ENCODE measurements at regions not wholly inside any gene's neighbourhood (a gene's known extent, or its start where the extent isn't known, plus 50 kb on each side); places are given as distances from the start of the nearest gene placed in this dataset.

- no peaks in the 10 kb centered on the region for H3K4me1 ChIP-seq (ENCODE audit: control insufficient read depth, insufficient read depth, low read length)
- H3K9me3 Mint-ChIP-seq = peaks cover 14 to 17% of the 10 kb centered on the region in 2 donors
- H3K27me3 ChIP-seq (ENCODE audit: control insufficient read depth, insufficient read depth, low read length) = no peaks in the 10 kb centered on the region
- no peaks in the 10 kb centered on the region for H3K4me1 Mint-ChIP-seq
- intact Hi-C loops (cut with micrococcal nuclease) = no loop called here
- no peak overlapping the region for H3K27ac ChIP-seq (ENCODE audit: low read length)
- H3K27ac Mint-ChIP-seq = no peak overlapping the region
- DNase-seq (no peak), ATAC-seq (no peak)
- no peaks in the 10 kb centered on the region for H3K9me3 ChIP-seq (ENCODE audit: control insufficient read depth, insufficient read depth, low read length)
- H3K4me3 ChIP-seq (ENCODE audit: low read length) = no peak overlapping the region
- no peaks in the 10 kb centered on the region for H3K36me3 ChIP-seq (ENCODE audit: control insufficient read depth, insufficient read depth, low read length)
- no peaks in the 10 kb centered on the region for H3K36me3 Mint-ChIP-seq
- H3K27me3 Mint-ChIP-seq (ENCODE audit: low read depth in 2 of 2) = no peaks in the 10 kb centered on the region
- H3K4me3 Mint-ChIP-seq = no peak overlapping the region
- WGBS (ENCODE audit: insufficient coverage) = no CpG with 5 or more reads among the region's 3 CpGs
- no peak for TF ChIP-seq CTCF (IDR thresholded peaks at IDR 0.05)
Measured at GRCh38 chr14:41355866-41356265, 250.8 kb upstream of the LRFN5 start.

GRCh38 chr14:41350476-41350875 lies 256.2 kb upstream of the LRFN5 start:
- DNase-seq (no peak), ATAC-seq (no peak)
- no peaks in the 10 kb centered on the region for H3K4me1 ChIP-seq (ENCODE audit: control insufficient read depth, insufficient read depth, low read length)
- peaks cover 8% of the 10 kb centered on the region for H3K9me3 ChIP-seq (ENCODE audit: control insufficient read depth, insufficient read depth, low read length)
- H3K27ac ChIP-seq (ENCODE audit: low read length) = no peak overlapping the region
- 86% methylated on average over 7 of the region's 7 CpGs for WGBS (ENCODE audit: insufficient coverage)
- Mint-ChIP-seq H3K27me3 (ENCODE audit: low read depth in 2 of 2) (no peaks in the 10 kb centered on the region), H3K36me3 (no peaks in the 10 kb centered on the region), H3K4me3 (no peak overlapping the region), H3K4me1 (no peaks in the 10 kb centered on the region), H3K9me3 (peaks cover 4 to 5% of the 10 kb centered on the region in 2 donors), H3K27ac (no peak overlapping the region)
- no peaks in the 10 kb centered on the region for H3K27me3 ChIP-seq (ENCODE audit: control insufficient read depth, insufficient read depth, low read length)
- no peak overlapping the region for H3K4me3 ChIP-seq (ENCODE audit: low read length)
- intact Hi-C loops (cut with micrococcal nuclease) = no loop called here
- no peak for TF ChIP-seq CTCF (IDR thresholded peaks at IDR 0.05)
- no peaks in the 10 kb centered on the region for H3K36me3 ChIP-seq (ENCODE audit: control insufficient read depth, insufficient read depth, low read length)

GRCh38 chr14:41349289-41349910 lies 257.3 kb upstream of the LRFN5 start:
- Mint-ChIP-seq H3K4me3 (no peak overlapping the region), H3K4me1 (no peaks in the 10 kb centered on the region), H3K9me3 (peaks cover 2% of the 10 kb centered on the region in 2 donors), H3K27me3 (ENCODE audit: low read depth in 2 of 2) (no peaks in the 10 kb centered on the region), H3K27ac (no peak overlapping the region), H3K36me3 (no peaks in the 10 kb centered on the region)
- no peak for ATAC-seq
- intact Hi-C loops (cut with micrococcal nuclease) = no loop called here
- peaks cover 8% of the 10 kb centered on the region for H3K9me3 ChIP-seq (ENCODE audit: control insufficient read depth, insufficient read depth, low read length)
- no peak overlapping the region for H3K27ac ChIP-seq (ENCODE audit: low read length)
- H3K27me3 ChIP-seq (ENCODE audit: control insufficient read depth, insufficient read depth, low read length) = no peaks in the 10 kb centered on the region
- DNase-seq = no peak
- WGBS (ENCODE audit: insufficient coverage) = 85% methylated on average over 8 of the region's 8 CpGs
- no peak for TF ChIP-seq CTCF (IDR thresholded peaks at IDR 0.05)
- H3K4me3 ChIP-seq (ENCODE audit: low read length) = no peak overlapping the region
- H3K4me1 ChIP-seq (ENCODE audit: control insufficient read depth, insufficient read depth, low read length) = no peaks in the 10 kb centered on the region
- no peaks in the 10 kb centered on the region for H3K36me3 ChIP-seq (ENCODE audit: control insufficient read depth, insufficient read depth, low read length)

GRCh38 chr14:41343857-41344256 lies 262.8 kb upstream of the LRFN5 start:
- Histone ChIP-seq H3K4me1 (ENCODE audit: control insufficient read depth, insufficient read depth, low read length) (no peaks in the 10 kb centered on the region), H3K4me3 (ENCODE audit: low read length) (no peak overlapping the region), H3K36me3 (ENCODE audit: control insufficient read depth, insufficient read depth, low read length) (no peaks in the 10 kb centered on the region), H3K27me3 (ENCODE audit: control insufficient read depth, insufficient read depth, low read length) (no peaks in the 10 kb centered on the region), H3K27ac (ENCODE audit: low read length) (no peak overlapping the region), H3K9me3 (ENCODE audit: control insufficient read depth, insufficient read depth, low read length) (no peaks in the 10 kb centered on the region)
- H3K9me3 Mint-ChIP-seq = peaks cover 6 to 10% of the 10 kb centered on the region in 2 donors
- ATAC-seq (no peak), DNase-seq (no peak)
- intact Hi-C loops (cut with micrococcal nuclease) = no loop called here
- no peaks in the 10 kb centered on the region for H3K4me1 Mint-ChIP-seq
- 91% methylated on average over 3 of the region's 4 CpGs for WGBS (ENCODE audit: insufficient coverage)
- TF ChIP-seq CTCF (IDR thresholded peaks at IDR 0.05) = no peak
- no peaks in the 10 kb centered on the region for H3K36me3 Mint-ChIP-seq
- no peaks in the 10 kb centered on the region for H3K27me3 Mint-ChIP-seq (ENCODE audit: low read depth in 2 of 2)
- H3K4me3 Mint-ChIP-seq = no peak overlapping the region
- H3K27ac Mint-ChIP-seq = no peak overlapping the region
